Endothelial cell (in vitro differentiated cells): ENCODE measurements at regions not wholly inside any gene's neighbourhood (a gene's known extent, or its start where the extent isn't known, plus 50 kb on each side); places are given as distances from the start of the nearest gene placed in this dataset.

ENCODE experiments used
- DNase-seq: peaks from one replicate; pipeline ENCODE4 v3.0.0; 2021; ENCODE audit warnings: low spot score
- H3K27ac Mint-ChIP-seq: one replicate; pipeline ENCODE4 v1.8.0; 2021; ENCODE audit warnings: mixed read lengths, inconsistent platforms; ENCODE audit not compliant: unreplicated experiment
- H3K27me3 Mint-ChIP-seq: one replicate; pipeline ENCODE4 v1.8.0; 2021; ENCODE audit warnings: mild to moderate bottlenecking, moderate library complexity, mixed read lengths, inconsistent platforms; ENCODE audit not compliant: unreplicated experiment
- H3K36me3 Mint-ChIP-seq: one replicate; pipeline ENCODE4 v1.8.0; 2021; ENCODE audit warnings: mild to moderate bottlenecking, low read depth, mixed read lengths, inconsistent platforms; ENCODE audit not compliant: unreplicated experiment
- H3K4me1 Mint-ChIP-seq: one replicate; pipeline ENCODE4 v1.8.0; 2021; ENCODE audit warnings: mild to moderate bottlenecking, mixed read lengths, inconsistent platforms; ENCODE audit not compliant: unreplicated experiment
- H3K4me3 Mint-ChIP-seq: one replicate; pipeline ENCODE4 v1.8.0; 2021; ENCODE audit warnings: mild to moderate bottlenecking, mixed read lengths, inconsistent platforms; ENCODE audit not compliant: unreplicated experiment
- H3K9me3 Mint-ChIP-seq: one replicate; pipeline ENCODE4 v1.8.0; 2021; ENCODE audit warnings: mixed read lengths, inconsistent platforms; ENCODE audit not compliant: unreplicated experiment
- CTCF ChIP-seq: fragments of 200-600 bp; sonication (generic); IDR thresholded peaks from one replicate; pipeline ENCODE4 v1.5.0; 2021; ENCODE audit warnings: antibody characterized with exemption; ENCODE audit not compliant: unreplicated experiment

DNA sequence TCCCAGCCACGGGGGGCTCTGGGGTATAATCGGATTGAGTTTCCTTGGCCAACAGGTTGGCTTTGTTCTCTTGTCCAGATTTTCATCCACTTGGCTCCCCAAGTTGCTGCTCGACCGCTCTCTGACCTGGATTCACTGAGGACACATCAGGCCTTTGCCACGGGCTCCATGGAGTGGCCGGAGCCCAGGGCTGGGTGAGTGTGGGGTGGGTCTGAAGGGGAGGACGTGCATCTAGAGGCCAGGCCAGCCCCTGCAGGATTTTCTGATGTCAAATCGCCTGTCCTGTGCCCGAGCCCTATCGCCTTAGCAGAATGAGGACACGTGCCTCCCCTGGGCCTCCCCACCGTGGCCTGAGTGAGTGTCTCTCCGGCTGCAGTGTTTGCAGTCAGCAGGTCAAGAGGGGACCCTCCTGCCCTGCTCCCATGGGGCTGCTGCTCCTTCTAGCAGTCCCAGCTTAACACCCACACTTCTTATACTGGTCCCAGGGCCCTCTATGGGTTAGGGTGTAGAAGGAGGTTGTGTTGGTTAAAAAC, 89.1 kb upstream of the BOD1 start:
- TF ChIP-seq CTCF: no peak
- no peak for DNase-seq
- Mint-ChIP-seq H3K9me3 (no peaks in the 10 kb centered on the region), H3K36me3 (peaks cover 3% of the 10 kb centered on the region), H3K27me3 (peaks cover 4% of the 10 kb centered on the region), H3K27ac (no peak overlapping the region), H3K4me3 (no peak overlapping the region), H3K4me1 (peaks cover 3% of the 10 kb centered on the region)

DNA sequence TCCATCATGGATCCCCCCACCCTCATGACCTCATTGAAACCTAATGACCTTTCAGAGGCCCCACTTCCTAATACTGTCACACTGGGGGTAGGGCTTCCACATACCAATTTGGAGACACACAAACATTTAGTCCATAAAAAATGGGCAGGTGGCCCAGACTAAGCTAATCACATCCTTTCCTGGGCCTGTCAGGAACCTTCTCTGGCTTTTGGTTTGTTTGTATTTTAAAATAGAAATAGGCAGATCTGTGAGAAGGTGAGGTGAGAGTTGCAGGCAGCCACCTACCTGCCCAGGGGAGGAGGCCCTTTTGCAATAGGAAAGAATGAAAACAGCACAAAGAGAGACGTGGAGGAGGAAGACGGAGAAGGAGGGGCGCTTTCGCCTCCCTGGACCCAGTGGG, 90.2 kb upstream of the BOD1 start:
- Mint-ChIP-seq H3K4me3 (no peak overlapping the region), H3K4me1 (peaks cover 3% of the 10 kb centered on the region), H3K27me3 (peaks cover 4% of the 10 kb centered on the region), H3K36me3 (peaks cover 3% of the 10 kb centered on the region), H3K27ac (no peak overlapping the region), H3K9me3 (no peaks in the 10 kb centered on the region)
- no peak for TF ChIP-seq CTCF
- DNase-seq: no peak

GRCh38 chr5:173707392-173707791, 90.9 kb upstream of the BOD1 start:
- H3K4me3 Mint-ChIP-seq: no peak overlapping the region
- peaks cover 4% of the 10 kb centered on the region for H3K4me1 Mint-ChIP-seq

DNA sequence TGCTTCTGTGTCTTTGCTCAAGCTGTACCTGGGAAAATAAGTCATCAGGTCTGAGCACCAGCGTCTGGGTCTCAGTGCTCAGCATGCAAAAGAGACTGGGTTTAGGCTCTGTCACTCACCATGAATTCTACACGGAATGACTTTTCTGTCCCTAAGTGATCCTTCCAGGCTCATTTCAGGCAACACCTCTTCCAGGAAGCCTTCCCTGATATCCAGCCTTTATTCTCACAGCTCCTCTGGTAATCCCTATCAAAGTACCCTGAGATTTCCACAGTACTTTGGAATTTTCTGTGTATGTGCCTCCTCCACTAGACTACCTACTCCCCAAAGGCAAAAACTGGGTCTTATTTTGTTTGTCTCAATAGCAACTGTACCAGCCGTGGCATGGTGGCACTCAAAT, 92.7 kb upstream of the BOD1 start:
- Mint-ChIP-seq H3K4me1 (peaks cover 10% of the 10 kb centered on the region), H3K36me3 (peaks cover 3% of the 10 kb centered on the region), H3K27ac (no peak overlapping the region), H3K4me3 (no peak overlapping the region), H3K9me3 (no peaks in the 10 kb centered on the region), H3K27me3 (peaks cover 7% of the 10 kb centered on the region)
- no peak for TF ChIP-seq CTCF
- no peak for DNase-seq

More at GRCh38 chr5:173707392-173707791, 90.9 kb upstream of the BOD1 start:
- no peak for TF ChIP-seq CTCF
- Mint-ChIP-seq H3K36me3 (peaks cover 3% of the 10 kb centered on the region), H3K9me3 (no peaks in the 10 kb centered on the region), H3K27ac (no peak overlapping the region), H3K27me3 (peaks cover 5% of the 10 kb centered on the region)
- DNase-seq: no peak

DNA sequence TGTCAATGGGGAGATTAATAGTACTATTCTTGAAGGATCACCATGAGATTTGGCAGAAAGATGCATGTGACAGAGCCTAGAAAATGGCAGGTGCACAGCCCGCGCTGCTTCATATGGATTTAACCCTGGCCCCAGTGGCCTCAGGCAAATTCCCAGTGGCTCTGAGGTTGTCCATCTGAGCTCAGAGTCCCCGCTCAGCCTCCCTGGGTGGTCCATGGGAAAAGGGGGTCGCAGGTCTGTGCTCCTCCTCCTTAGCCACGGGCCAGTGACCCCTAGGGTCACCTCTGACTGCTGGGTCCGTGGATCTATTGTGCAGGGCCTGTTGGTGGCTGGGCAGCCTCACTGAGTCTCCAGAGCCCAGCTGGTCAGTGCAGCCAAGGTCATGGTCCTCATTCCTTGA, 93.3 kb upstream of the BOD1 start:
- no peak for TF ChIP-seq CTCF
- Mint-ChIP-seq H3K36me3 (no peaks in the 10 kb centered on the region), H3K4me3 (no peak overlapping the region), H3K27ac (no peak overlapping the region), H3K27me3 (peaks cover 3% of the 10 kb centered on the region), H3K4me1 (peaks cover 8% of the 10 kb centered on the region), H3K9me3 (no peaks in the 10 kb centered on the region)
- no peak for DNase-seq
